ENCODE measurements at regions not wholly inside any gene's neighbourhood (a gene's known extent, or its start where the extent isn't known, plus 50 kb on each side); places are given as distances from the start of the nearest gene placed in this dataset.

- no peaks in the 10 kb centered on the region for H3K9me3 ChIP-seq (ENCODE audit: control insufficient read depth, low read depth, low read length)
- no peaks in the 10 kb centered on the region for H4K20me1 ChIP-seq (ENCODE audit: control insufficient read depth, insufficient read depth, insufficient read length)
- H3K79me2 ChIP-seq (ENCODE audit: insufficient read depth, low read length): no peaks in the 10 kb centered on the region
- H3K27ac Mint-ChIP-seq: no peak overlapping the region
- no peak overlapping the region for H3K27ac ChIP-seq (ENCODE audit: insufficient read length, low read depth, low read length)
- TF ChIP-seq CTCF (conservative IDR thresholded peaks at IDR 0.05): peak; percentile 69
- no peaks in the 10 kb centered on the region for H3K4me1 Mint-ChIP-seq
- H2BK120ac ChIP-seq (ENCODE audit: low read depth, low read length, poor library complexity, severe bottlenecking): no peak overlapping the region
- H4K91ac ChIP-seq (ENCODE audit: insufficient read length, low read depth, low read length): no peak overlapping the region
- no peak overlapping the region for H2BK12ac ChIP-seq (ENCODE audit: insufficient read length, low read depth, low read length)
- no peaks in the 10 kb centered on the region for H3K9me3 Mint-ChIP-seq
- no peak overlapping the region for H4K8ac ChIP-seq (replicated peaks; ENCODE audit: insufficient read length, low read depth, low read length)
- no peak overlapping the region for H2BK20ac ChIP-seq (ENCODE audit: low read depth, low read length, poor library complexity, severe bottlenecking)
- no peaks in the 10 kb centered on the region for H3K4me1 ChIP-seq (ENCODE audit: insufficient read depth, low read length)
- H3T11ph ChIP-seq (ENCODE audit: low read length): no peak overlapping the region
- no peak overlapping the region for H2AFZ ChIP-seq (ENCODE audit: low read length)
- no peaks in the 10 kb centered on the region for H3K36me3 Mint-ChIP-seq (ENCODE audit: insufficient read depth in 1 of 3, low read depth in 3 of 3)
- no CpG with 5 or more reads among the region's 3 CpGs for WGBS (ENCODE audit: extremely low coverage, insufficient read length, low lambda C conversion rate)
- no peak overlapping the region for H3K9ac ChIP-seq (ENCODE audit: extremely low read depth, insufficient read length, low read length)
- no peak overlapping the region for H3K4ac ChIP-seq (ENCODE audit: low read depth, low read length)
- no peak overlapping the region for H3K14ac ChIP-seq (ENCODE audit: insufficient read depth, low read length)
- H3K56ac ChIP-seq (ENCODE audit: insufficient read length, low read depth, low read length): no peak overlapping the region
- no peak overlapping the region for H2BK15ac ChIP-seq (ENCODE audit: low read depth, low read length)
- H3K27me3 ChIP-seq (ENCODE audit: insufficient read depth, low read length): no peaks in the 10 kb centered on the region
- no peak overlapping the region for H3K23ac ChIP-seq (ENCODE audit: insufficient read length, low read depth, low read length)
- H3K23me2 ChIP-seq (ENCODE audit: insufficient read length, low read depth, low read length, poor library complexity, severe bottlenecking): no peaks in the 10 kb centered on the region
- H4K5ac ChIP-seq (ENCODE audit: insufficient read length, low read depth, low read length): no peak overlapping the region
- peak; percentile 36 for DNase-seq
- H3K79me1 ChIP-seq (ENCODE audit: insufficient read depth, low read depth, low read length, poor library complexity, severe bottlenecking): no peaks in the 10 kb centered on the region
- no peak overlapping the region for H3K18ac ChIP-seq (ENCODE audit: insufficient read length, low read depth, low read length)
- H3K27me3 Mint-ChIP-seq (ENCODE audit: low read depth): no peaks in the 10 kb centered on the region
- no peak overlapping the region for H2AK5ac ChIP-seq (ENCODE audit: insufficient read length, low read length)
- no peak overlapping the region for H3K4me2 ChIP-seq (ENCODE audit: insufficient read depth, insufficient read length, low read length)
- no peak overlapping the region for H3K4me3 Mint-ChIP-seq
- no peak overlapping the region for H2BK5ac ChIP-seq (ENCODE audit: insufficient read length, low read length)
Observed at GRCh38 chr2:67234440-67234839, 162.7 kb upstream of the ETAA1 start.

All from H9 (cell line).